DMS114 treated with DMSO at 0.1 percent for 48 hours (cell line): ENCODE measurements at regions not wholly inside any gene's neighbourhood (a gene's known extent, or its start where the extent isn't known, plus 50 kb on each side); places are given as distances from the start of the nearest gene placed in this dataset.

ENCODE experiments used
- DNase-seq: peaks from one replicate; lab custom pipeline; 2025; ENCODE audit not compliant: unreplicated experiment; lab: John Stamatoyannopoulos, UW

DNA sequence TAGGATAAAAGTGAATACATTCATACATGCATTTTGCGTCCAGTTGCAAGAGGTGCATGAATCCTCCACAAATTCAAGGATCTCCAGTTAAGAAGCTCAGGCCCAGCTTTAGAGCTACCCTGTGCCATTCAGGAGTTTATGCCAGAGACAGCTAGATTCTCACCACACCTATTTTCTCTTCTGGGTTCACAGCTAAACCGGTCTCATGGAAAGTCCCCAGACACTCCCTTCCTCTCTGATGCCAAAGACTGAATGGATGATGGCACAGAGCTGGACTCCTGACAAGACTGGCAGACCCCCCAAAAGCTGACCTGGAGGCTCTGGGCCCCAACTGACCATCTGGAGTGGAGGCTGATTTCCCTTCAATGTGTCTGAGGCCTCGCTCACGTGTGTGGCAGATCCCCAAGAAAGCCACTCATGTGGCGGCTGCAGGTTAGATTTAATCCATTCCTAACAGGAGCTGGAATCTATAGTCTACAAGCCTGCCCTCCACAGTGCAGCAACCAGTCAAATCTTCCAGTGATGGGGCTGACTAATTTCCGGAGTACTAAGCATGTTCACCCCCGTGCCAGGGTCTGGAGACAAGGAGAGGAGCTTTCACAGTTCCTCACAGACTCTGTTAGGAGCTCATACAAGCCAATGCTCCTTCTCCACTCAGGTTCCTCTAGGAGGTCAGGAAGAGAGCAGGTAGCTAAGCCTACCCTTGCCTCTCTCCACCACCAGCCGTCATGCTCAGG lies 257.1 kb downstream of the BCL11A start:
- no peak for DNase-seq

DNA sequence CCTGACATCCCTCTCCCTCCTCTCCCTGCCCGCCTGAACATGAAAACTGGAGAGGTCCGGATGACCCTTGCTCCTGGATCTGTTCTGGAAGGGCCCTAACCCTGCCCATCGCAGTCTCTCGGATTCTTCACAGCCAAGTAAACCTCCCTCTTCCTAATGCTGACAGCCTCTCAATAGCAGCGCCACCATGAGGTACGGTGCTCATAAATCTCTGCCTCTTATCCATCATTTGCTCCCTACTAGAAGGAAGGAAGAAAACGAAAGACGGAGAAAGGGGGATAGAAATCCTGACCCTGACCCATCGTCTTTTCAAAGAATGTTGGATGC lies 257.9 kb downstream of the BCL11A start:
- no peak for DNase-seq

DNA sequence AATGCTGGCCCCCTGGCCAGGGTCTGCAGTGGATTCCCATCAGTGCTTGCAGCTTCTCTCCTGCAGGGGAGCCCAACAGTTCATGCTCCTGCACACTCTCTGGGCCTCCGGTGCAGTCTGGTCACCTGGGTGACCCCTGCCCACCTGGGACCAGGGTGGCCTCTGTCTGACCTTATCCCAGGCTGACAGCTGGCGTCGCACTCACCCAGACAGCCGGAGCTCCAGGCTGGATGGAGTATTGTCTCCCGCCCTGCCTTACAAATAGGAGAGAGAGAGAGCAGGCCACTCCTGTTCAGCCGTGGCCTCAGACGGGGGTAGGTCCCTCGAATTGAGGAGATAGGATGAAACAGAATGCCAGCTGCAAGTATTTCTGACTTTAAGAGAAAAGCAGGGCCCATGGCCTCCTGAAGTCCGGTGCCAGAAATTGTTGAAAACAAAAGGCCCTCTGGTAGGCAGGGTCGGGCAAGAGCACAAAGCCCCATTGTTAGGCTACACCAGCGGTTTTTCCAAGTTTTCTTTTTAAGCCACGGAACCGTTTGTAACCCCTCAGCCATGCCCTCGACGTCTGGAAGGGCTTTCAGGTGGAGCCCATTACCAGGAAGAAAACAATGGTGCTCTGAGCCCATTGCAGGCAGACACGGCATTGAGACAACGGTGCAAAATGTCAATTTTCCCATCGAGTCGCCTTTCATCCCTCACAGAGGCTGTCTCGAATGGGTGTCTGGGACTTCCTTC lies 258.4 kb downstream of the BCL11A start:
- no peak for DNase-seq

DNA sequence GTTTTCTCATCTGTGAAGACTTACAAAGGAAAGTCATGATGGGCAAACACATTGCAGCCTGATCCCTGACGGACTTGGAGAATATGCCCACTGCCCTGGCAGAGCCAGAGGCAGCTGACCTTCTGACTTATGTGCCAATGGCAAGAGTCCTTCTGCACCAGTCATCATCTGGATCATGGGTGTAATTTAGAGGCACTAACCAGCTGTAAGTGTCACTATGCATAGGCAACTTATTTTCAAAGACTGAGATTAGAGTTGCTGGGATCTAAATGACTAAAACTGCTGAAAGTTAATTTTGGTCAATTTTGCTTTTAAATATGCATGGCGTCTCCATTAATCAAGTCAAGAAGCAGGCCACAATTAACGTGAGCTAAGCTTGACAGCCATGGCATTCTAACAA lies 261.2 kb downstream of the BCL11A start:
- DNase-seq, result no peak

DNA sequence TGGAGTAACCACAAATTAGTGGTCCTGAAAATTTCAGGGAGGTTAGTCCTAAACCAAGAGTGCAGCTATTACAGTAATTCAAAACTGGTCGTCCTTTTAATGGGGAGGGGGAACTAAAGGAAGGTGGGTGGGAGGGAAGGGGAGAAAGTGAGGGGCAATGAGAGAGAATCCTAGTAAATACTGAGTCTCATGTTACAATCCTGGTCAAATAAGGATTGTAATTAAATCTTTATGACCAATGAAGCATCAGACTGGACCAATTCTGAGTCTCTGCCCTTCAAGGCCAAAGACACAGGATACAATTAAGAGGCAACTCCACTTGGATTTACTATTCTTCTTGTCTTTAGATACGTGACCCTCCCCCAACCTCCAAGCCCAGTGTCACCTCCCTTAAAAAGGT lies 262.9 kb downstream of the BCL11A start:
- DNase-seq, result no peak

DNA sequence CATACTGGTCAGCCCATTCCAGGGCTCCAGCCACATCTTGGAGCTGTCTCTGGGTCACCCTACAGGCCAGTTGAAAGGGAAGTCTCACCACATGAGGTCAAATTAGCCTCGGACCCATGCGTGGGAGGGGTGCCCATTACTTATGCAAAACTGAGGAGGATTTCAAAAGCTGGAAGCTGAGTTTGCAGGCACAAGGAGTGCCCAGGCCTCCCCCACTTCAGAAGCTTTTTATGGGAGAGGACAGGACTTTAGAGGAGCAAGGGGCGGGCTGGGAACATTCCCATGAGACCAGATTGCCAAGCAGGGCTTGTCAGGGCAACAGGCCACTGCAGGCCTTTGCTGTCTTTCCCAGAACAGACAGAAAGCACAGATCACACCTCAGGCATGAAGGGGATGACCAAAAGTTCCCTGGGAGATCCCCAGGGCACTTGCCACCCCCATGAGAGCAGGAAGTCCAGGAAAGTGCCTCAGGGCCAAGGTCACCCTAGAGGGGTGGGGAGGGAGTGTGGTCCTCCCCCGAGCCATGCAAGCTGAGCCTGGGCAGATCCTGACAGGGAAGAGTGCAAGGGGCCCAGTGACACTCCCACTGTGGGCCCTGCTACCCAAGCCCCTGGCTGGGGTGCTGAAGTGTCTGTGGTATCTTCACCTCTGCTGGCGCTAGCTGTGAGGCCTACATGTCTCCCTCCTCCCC lies 267.7 kb downstream of the BCL11A start:
- no peak for DNase-seq

DNA sequence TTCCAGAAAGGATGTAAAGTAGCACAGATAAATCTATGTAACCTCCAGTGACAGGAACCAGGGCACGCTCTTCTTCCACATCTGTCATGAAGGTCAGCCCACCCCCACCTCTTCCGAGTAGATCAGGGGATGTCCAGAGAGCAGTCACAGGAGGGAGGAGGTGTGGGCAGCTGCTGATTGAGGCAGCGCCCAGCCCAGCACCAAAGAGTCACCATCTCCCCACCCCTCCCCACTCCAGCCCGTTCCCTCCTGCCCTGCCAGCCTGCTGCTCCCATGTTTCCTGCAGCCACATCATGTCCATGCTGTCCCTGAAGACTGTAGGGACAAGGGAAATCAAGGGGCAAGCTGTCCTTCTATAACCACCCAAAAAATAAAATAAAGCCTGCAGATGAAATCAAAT lies 269.8 kb downstream of the BCL11A start:
- DNase-seq, result no peak

DNA sequence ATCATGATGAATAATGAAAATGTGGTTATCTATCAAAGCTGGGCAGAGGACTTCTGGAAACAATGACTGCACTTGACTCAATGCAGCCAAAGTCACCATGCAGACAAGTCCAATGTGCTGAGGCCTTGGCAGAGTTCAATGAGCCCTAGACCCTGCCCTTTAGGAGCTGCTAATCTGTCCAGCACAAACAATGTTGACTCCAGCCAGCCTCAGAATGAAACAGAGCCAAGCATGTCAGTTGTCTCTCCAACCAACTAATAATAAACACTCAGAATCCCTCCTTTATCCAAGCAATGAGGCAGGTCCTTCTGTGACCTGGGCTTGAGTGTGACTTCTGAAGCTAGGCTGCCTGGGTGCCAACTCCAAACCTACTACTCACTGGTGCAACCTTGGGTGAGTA lies 270.6 kb downstream of the BCL11A start:
- DNase-seq, result no peak

DNA sequence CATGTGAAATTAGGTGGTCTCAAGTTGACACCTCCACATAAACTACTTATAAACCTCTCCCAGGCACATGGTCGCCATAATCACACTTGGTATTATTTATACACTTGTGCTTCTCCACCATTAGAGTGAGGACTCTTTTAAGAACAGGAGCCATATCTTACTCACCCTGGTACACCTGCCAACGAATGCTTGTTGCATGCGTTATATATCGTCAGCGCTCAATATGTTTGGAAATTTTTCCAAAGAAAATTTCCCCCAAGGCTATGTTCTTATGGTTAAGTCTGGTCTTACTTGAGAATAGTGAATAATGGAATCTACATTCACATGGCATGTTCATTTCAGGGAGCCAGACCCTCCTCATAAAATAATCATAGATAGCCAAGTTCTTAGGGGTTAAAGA lies 271.7 kb downstream of the BCL11A start:
- no peak for DNase-seq

DNA sequence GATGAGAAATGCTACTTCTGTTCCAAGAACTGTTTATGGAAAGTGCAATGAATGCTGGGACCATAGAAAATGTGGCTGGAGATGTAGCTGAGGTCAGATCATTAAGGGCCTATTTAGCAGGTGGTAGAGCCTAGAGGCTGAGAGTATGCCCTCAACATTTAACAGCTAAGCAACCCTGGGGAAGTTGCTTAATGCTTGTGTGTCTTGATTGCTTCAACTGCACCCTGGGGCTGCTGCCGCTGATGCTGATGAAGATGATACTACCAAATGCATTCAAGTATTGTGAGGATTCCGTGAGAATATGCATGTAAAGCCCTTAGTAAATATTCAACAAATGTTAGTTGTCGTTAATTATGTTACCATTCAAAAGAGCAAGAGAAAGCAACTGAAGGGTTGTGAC lies 273.2 kb downstream of the BCL11A start:
- DNase-seq, result no peak

DNA sequence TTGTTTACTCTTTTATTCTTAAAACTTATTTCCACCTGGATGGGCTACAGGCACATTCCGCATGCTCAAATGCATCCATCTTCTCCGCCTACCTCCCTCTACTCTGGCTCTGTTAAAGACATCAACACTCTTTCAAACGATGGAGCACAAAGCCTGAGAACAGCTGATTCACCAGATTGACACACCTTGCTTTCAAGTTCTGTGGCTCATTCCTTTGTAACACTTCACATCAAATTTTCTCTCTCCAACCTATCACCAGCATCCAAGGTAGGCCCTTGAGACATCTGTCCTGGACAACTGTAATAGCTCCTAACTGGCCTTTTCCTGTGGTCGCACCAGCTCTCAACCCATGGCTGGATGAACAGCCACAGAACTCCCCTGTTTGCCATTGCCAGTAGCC lies 274.5 kb downstream of the BCL11A start:
- no peak for DNase-seq

DNA sequence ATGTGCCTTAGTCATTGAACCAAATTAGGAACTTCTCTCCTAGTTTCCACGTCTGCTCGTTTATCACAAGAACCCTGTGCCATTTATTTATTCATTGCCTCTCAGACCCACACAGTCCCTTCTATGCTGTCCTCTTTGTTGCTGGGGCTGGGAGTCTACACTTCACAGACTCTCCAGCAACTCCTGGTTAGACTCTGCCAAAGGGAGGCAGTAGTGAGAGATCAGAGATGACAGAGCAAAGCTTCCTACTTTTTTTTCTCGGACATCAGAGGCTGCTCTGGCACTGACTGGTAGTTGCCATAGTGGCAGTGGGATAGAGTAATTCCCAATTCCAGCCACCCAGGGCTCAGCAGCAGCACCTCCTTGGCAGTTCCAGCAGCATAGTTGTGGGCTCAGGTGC lies 277.5 kb downstream of the BCL11A start:
- no peak for DNase-seq

DNA sequence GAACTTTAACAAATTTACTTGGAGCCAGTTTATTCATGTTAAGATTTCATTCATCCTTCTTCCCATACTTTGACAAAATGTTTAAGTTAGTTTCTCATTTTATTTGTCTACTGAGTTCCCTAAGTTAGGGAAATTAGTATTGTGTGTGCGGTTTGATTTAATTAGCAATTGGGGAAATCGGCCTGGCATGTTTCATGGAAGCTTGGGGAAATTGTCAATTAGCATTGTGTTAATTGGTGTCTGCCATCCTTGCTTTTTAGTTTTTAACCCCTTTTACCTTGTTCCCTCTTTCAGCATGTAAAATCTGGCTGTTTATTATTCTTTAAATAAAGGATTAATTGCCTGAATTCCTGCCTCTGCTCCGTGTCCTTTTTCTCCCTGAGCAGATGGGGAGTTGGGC lies 279.6 kb downstream of the BCL11A start:
- DNase-seq, result no peak

DNA sequence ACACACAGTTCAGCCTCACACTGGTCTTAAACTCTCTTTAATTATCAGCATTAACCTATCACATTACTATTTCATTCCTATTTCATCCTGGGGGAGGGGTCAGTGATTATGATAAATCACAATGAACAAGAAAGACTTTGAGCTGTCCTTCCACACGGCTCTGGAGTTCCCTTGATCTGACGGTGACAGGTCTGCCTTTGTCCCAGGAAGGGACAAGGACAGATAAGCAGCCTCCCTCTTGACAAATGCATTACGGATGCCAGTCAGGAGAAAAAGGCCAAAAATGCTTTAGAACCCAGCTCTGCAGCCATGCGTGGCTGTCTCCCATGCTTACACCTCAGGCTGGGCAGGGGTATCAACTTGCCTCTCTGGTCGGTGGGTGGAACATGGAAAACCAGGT lies 281.7 kb downstream of the BCL11A start:
- DNase-seq, result no peak

DNA sequence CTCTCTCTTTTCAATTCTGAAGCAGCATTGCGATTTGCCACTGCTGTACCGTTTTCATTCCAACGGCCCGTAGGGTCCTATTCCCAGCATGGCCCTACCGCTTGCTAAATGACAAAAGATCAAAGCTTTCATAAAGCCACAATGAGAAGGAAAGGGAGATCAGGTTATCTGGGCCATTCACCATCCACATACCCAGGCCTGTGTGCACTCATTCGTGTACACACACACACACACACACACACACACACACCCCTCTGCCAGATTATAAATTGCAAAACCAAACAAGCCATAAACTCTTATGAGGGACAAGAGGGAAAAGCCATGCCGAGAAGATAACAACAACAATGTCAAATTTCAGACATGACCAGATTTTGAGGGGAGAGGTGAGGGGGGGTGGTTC lies 282.3 kb downstream of the BCL11A start:
- no peak for DNase-seq

DNA sequence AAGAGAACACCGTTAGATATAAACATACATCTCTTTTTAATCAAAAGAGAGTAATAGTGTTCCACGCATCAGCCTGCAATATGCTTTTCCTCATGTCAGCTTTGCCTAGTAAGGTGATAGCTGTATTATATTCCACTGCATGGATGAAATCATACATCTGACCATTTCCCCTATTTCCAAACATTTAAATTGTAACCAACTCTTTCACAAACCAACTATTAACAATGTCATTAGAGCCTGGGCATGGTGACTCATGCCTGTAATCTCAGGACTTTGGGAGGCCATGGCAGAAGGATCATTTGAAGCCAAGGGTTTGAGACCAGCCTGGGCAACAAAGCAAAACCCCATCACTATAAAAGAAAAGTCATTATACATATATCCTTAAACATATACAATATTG lies 284.8 kb downstream of the BCL11A start:
- no peak for DNase-seq

DNA sequence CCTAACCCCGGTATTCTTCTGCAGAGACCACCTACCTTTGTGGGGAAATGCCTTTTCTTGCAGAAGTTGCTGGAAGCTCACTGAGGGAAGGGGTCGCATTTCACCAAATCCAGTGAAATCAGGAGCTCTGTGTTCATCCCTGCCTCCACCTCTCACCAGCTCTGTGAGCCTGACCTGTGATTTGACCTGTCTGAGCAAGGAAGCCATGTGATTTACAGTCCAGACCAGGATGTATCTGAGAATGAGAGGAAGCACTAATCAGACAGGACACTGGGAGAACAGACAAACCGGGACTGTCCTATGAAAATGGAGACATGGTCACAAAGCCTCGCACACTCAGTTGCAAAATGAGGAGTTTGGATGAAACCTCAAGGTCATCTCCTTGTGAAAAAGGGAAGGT lies 285.4 kb downstream of the BCL11A start:
- no peak for DNase-seq

DNA sequence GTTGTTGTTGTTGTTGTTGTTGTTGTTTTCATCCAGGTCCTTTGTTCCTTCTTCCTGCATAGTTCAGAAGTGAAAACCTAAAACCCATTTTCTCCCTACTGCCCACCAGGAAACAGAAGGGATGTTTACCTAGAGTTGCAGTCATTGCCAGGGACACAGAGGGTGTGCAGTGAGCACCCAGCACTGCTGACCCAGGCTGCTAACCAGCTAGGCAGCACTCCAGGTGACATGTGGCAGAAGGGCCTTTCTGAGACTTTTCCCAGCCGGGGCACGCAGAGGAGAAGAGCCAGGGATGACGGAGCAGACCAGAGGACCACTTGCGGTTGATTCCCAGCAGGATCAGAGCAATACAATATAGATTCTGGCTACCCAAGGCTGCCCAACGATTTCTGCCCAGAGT lies 286.3 kb downstream of the BCL11A start:
- DNase-seq, result no peak

DNA sequence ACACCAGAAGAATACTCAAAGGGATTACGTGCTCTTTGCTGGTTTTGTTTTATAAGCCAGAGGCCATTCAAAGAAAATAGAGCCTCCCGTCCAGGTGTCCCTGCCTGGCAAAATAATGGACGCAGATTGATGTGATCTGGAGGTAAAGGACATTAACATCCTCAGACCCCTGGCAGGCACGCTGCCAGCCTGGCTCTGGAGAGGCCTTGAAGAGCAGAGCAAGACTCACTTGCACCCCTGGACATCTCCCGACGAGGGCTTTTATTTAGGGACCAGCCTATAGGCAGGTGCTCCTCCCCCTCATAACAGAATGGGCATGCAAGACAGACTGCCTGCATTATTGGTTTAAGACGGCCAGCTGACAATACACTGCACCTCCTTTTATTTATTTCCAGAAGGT lies 291.3 kb downstream of the BCL11A start:
- DNase-seq, result no peak

DNA sequence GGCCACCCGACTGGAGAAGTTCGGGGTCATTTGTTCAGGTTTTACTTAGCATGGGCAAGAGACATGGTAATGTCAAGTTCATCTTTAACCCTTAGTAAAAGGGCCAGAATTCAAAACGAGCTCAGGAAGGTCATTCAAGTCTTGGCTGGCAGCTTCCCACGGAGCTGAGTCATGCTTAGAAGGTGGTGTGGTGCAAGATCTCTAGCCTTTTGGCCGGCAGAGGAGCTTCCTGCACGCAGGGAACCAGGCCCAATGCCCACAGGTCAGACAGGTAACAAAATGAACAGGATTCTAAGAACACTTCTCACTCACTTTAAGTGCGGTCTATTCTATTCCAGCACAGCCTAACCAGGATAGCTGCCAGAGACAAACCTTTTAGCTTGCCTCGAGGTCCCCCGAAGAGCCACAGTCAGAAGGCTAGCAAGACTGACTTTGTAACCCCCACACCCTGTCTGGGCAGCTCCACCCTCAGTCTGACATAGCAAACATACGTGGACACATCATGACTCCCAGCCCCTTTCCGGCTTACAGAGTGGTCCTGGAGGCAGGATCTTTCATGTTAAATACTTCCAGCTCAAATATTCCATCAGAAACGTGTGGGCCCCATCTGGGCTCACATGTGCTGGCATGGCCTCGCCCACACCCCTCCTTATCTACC lies 292.7 kb downstream of the BCL11A start:
- no peak for DNase-seq

DNA sequence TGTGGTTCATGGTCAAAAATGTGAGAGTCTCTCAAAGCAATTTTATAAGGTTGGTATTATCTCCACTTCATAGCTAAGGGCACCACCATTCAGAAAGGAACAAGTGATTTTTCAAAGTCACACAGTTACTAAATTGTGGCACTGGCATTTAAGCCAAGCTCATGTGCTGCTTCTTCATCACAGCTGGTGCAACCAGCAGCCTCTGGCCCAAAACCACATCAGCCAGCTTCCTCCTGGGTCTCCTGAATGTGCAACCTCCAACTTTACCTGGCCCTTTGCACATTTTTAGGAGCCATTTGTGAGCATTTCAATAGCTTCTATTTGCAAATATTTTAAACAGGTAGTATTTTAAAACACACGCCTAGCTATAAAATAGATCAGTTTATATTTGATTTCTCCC lies 293.7 kb downstream of the BCL11A start:
- DNase-seq, result no peak

DNA sequence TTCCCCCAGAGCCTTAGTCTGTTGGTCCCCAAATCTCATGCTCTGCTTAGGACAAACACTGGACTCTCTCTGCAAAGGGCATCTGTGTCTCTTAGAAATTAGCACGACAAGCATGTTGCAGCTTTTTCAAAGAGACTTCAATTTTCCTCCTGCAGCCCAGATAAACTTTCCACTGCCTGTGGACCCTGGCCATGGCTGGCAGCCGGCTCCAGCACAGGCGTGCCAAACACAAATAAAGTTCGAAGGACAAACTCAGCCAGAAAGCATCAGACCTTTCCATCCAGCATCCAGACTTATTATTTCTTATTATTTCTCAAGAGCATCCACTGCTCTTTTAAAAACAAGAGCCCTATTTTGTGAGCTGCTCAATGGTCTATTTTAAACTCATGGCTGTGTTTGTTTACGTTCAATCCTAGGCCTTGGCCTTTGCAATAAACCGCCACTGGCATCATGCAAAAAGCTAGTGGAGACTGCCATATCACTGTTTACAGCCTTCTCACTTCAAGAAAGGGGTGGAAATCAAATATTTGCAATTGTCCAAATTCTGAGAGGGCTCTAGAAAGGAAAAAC lies 300.8 kb downstream of the BCL11A start:
- no peak for DNase-seq
